OCI-LY1 (cell line): ENCODE measurements at regions not wholly inside any gene's neighbourhood (a gene's known extent, or its start where the extent isn't known, plus 50 kb on each side); places are given as distances from the start of the nearest gene placed in this dataset.

ENCODE experiments used
- CTCF ChIP-seq: fragments of 200-600 bp; sonication (generic), shearing (Covaris generic); IDR thresholded peaks from 2 replicates; pipeline ENCODE4 v1.5.1; 2017; ENCODE audit warnings: mild to moderate bottlenecking, antibody characterized with exemption, low read length, moderate library complexity, mixed read lengths
- EZH2 ChIP-seq: fragments of 200-600 bp; sonication (generic), shearing (Covaris generic); IDR thresholded peaks from 2 replicates; pipeline ENCODE4 v1.8.0; 2017; ENCODE audit warnings: borderline replicate concordance, mixed run types, mild to moderate bottlenecking, antibody characterized with exemption, low read length, moderate library complexity, mixed read lengths

GRCh38 chr7:12942609-12943008 lies 255.2 kb downstream of the ARL4A start:
- TF ChIP-seq CTCF (no peak), EZH2 (no peak)
